ENCODE measurements at regions not wholly inside any gene's neighbourhood (a gene's known extent, or its start where the extent isn't known, plus 50 kb on each side); places are given as distances from the start of the nearest gene placed in this dataset.

GRCh38 chr15:94893091-94893490 lies 661.7 kb downstream of the MCTP2 start:
- DNase-seq (ENCODE audit: low read depth in 2 of 2): no peak

- no peak for DNase-seq (ENCODE audit: low read depth in 2 of 2)
These were observed 662.7 kb downstream of the MCTP2 start for GRCh38 chr15:94894056-94894455.

GRCh38 chr15:94909510-94909909 lies 678.1 kb downstream of the MCTP2 start:
- DNase-seq (ENCODE audit: low read depth in 2 of 2): no peak

- DNase-seq (ENCODE audit: low read depth in 2 of 2): peak in 1 of 2 donors; percentile 51
These were observed 678.8 kb downstream of the MCTP2 start for GRCh38 chr15:94910166-94910565.

GRCh38 chr15:94912760-94913159 lies 681.4 kb downstream of the MCTP2 start:
- no peak for DNase-seq (ENCODE audit: low read depth in 2 of 2)

- DNase-seq (ENCODE audit: low read depth in 2 of 2): no peak
These were observed 685.7 kb downstream of the MCTP2 start for GRCh38 chr15:94917068-94917467.

- no peak for DNase-seq (ENCODE audit: low read depth in 2 of 2)
These were observed 690.6 kb downstream of the MCTP2 start for GRCh38 chr15:94921936-94922335.

GRCh38 chr15:94924057-94924456 lies 692.7 kb downstream of the MCTP2 start:
- no peak for DNase-seq (ENCODE audit: low read depth in 2 of 2)

- no peak for DNase-seq (ENCODE audit: low read depth in 2 of 2)
These were observed 693.7 kb downstream of the MCTP2 start for GRCh38 chr15:94924971-94925598.

- DNase-seq (ENCODE audit: low read depth in 2 of 2): no peak
These were observed 694.3 kb downstream of the MCTP2 start for GRCh38 chr15:94925680-94926079.

GRCh38 chr15:94927003-94927402 lies 695.6 kb downstream of the MCTP2 start:
- DNase-seq (ENCODE audit: low read depth in 2 of 2): no peak

GRCh38 chr15:94929282-94929681 lies 697.9 kb downstream of the MCTP2 start:
- no peak for DNase-seq (ENCODE audit: low read depth in 2 of 2)

GRCh38 chr15:94930441-94930840 lies 699.1 kb downstream of the MCTP2 start:
- no peak for DNase-seq (ENCODE audit: low read depth in 2 of 2)

GRCh38 chr15:94930960-94931359 lies 699.6 kb downstream of the MCTP2 start:
- DNase-seq (ENCODE audit: low read depth in 2 of 2): no peak

GRCh38 chr15:94934440-94934839 lies 703.1 kb downstream of the MCTP2 start:
- DNase-seq (ENCODE audit: low read depth in 2 of 2): no peak

- no peak for DNase-seq (ENCODE audit: low read depth in 2 of 2)
These were observed 705.9 kb downstream of the MCTP2 start for GRCh38 chr15:94937242-94937641.

- DNase-seq (ENCODE audit: low read depth in 2 of 2): no peak
These were observed 712.5 kb downstream of the MCTP2 start for GRCh38 chr15:94943888-94944287.

GRCh38 chr15:94951538-94951937 lies 720.2 kb downstream of the MCTP2 start:
- no peak for DNase-seq (ENCODE audit: low read depth in 2 of 2)

- DNase-seq (ENCODE audit: low read depth in 2 of 2): no peak
These were observed 732.6 kb downstream of the MCTP2 start for GRCh38 chr15:94963953-94964352.

GRCh38 chr15:94965593-94965992 lies 734.2 kb downstream of the MCTP2 start:
- DNase-seq (ENCODE audit: low read depth in 2 of 2): peak; percentile 62 to 75

GRCh38 chr15:94968133-94968532 lies 736.8 kb downstream of the MCTP2 start:
- DNase-seq (ENCODE audit: low read depth in 2 of 2): peak; percentile 67 to 76

- DNase-seq (ENCODE audit: low read depth in 2 of 2): no peak
These were observed 738.7 kb downstream of the MCTP2 start for GRCh38 chr15:94970096-94970495.

- DNase-seq (ENCODE audit: low read depth in 2 of 2): no peak
These were observed 739.4 kb downstream of the MCTP2 start for GRCh38 chr15:94970802-94971201.

GRCh38 chr15:94972314-94972713 lies 741.0 kb downstream of the MCTP2 start:
- DNase-seq (ENCODE audit: low read depth in 2 of 2): peak in 1 of 2 donors; percentile 59

All from dermis microvascular lymphatic vessel endothelial cell (primary cell).